GM18867 (cell line): ENCODE measurements at regions not wholly inside any gene's neighbourhood (a gene's known extent, or its start where the extent isn't known, plus 50 kb on each side); places are given as distances from the start of the nearest gene placed in this dataset.

ENCODE experiments used
- ATAC-seq: cut with Tn5 transposase; IDR thresholded peaks from one replicate; pipeline ENCODE4 v1.9.1; 2021; ENCODE audit warnings: mild to moderate bottlenecking, moderate library complexity; ENCODE audit not compliant: unreplicated experiment

DNA sequence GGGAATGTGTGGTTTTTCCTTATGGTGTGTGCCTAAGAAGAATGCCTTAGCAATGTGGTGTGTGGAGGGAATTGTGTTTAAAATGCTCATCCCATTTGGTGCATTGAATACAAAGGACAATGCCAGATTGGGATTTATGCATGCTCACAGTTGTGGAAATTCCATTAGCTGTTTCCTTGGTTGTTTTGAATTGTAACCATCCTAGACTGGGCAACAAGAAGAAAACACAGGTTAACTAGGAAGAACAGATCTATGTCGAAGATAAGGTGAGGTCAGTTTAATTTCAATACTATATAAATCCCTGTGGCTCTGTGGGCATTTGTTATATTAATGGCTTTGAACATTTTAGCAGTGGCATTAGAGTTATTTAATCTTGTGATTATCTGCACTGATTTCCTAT is 266.8 kb downstream of the MAT2B start:
- ATAC-seq: no peak

DNA sequence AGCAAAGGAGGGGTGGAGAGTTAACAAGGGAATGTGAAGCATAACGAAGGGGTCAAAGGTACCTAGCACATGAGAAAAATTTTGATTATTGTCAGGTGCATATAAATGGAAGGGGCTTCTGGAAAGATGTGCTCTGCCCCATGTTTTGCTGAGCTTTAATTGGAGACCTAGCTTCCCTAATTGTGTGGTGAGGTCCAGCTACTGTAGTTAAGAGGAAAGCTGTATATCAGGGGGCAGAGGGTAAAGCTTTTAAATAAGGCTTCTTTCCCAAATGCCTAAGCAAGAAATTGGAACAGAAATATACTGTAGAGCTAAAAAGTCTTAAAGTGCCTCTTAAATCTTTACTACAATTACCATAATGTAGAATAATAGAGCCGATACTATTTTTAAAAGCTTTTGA is 267.2 kb downstream of the MAT2B start:
- no peak for ATAC-seq

DNA sequence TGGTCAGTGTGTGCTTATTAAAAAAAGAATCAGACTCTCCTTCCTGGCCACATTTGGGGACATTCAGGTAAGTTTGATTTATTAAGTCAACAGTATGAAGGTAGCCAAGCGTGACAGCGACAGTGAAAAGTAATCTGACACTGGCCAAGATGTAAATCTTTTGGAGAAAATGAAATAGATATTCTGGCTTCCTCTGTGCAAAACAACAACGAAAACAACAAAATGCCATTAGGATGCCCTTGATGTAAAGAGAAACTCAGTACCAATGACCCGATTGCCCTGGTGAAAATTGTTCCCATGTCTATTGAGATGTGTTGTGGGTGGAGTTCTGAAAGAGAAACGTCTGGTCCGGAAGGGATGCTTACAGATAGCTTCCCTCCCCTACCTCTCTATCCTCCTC is 267.8 kb downstream of the MAT2B start:
- ATAC-seq: no peak

DNA sequence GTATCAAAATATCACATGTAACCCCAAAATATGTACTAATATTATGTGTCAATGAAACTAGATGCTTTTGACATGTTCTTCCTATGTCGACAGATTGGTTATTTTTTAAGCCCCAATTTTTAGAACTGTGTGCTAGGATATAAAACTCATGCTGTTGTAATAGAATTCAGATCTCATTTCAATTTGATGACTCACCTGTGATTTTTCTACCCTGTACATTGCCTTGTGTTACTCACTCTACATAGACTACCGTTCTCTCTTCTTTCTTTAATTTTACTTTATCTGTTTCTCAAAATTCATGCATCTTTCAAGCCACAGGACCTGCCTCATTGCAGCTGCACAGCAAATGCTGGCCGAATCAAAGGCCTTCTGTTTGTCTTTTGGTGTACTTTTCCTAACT is 284.5 kb downstream of the MAT2B start:
- ATAC-seq: no peak

DNA sequence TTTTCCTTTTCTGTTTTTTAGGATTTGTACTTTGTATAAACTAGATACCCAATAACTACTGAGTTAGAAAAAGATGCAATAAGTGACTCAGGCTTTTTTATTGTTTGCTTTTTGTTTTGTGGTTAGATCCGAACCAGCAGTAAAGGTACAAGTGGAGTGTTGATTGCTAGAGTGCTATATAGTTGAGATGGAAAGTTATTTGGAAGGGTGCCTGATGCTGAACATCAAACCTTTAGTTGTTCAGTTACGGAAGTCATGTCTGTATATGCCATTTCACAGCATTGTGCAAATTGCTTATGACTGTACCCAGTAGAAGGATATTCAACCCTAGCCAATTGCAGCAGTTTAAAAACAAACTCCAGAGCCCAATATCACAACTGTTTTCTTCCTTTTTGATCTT is 285.1 kb downstream of the MAT2B start:
- no peak for ATAC-seq

DNA sequence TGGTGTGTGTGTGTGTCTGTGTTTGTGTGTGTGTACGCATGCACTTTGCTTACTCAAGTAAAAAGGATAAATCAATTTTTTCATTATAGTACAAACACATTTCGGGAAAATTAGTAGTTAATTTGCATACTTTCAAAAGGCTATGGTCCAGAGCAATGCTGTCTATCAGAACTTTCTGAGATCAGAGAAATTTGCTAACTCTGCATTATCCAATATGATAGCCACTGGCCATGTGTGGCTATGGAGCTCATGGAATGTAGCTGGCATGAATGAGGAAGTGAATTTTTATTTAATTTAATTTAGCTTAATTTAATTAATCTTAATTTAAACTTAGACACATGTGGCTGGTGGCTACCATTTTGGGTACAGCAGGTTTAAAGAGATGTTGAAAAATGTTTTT is 289.6 kb downstream of the MAT2B start:
- no peak for ATAC-seq

- ATAC-seq: no peak
These were observed 302.4 kb downstream of the MAT2B start for GRCh38 chr5:163807781-163808180.

GRCh38 chr5:163809473-163809872 is 304.1 kb downstream of the MAT2B start:
- ATAC-seq: no peak

GRCh38 chr5:163813900-163814299 is 308.5 kb downstream of the MAT2B start:
- no peak for ATAC-seq

GRCh38 chr5:163815240-163815791 is 309.9 kb downstream of the MAT2B start:
- ATAC-seq: no peak

- ATAC-seq: no peak
These were observed 315.7 kb downstream of the MAT2B start for GRCh38 chr5:163821142-163821541.

GRCh38 chr5:163822548-163822947 is 317.1 kb downstream of the MAT2B start:
- no peak for ATAC-seq

- ATAC-seq: no peak
These were observed 320.2 kb downstream of the MAT2B start for GRCh38 chr5:163825661-163826060.

DNA sequence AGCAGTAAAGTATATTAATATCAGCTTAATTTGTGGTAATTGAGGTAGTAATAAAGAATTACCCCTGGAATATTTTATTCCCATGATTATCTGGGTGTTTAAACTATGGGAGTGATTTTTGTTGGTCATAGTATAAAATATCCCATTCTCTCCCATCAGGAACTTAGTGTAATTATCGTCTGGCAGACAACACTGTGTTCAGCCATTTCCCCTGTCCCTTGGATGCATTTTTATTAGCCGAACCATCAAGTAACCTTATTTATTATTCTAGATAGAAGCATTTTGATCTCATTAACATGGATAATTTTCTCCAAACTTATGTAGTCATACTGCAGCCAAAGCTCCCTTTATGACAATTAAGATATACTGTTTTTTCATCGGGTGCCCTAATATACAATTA is 320.8 kb downstream of the MAT2B start:
- no peak for ATAC-seq

- no peak for ATAC-seq
These were observed 326.7 kb downstream of the MAT2B start for GRCh38 chr5:163832155-163832554.

DNA sequence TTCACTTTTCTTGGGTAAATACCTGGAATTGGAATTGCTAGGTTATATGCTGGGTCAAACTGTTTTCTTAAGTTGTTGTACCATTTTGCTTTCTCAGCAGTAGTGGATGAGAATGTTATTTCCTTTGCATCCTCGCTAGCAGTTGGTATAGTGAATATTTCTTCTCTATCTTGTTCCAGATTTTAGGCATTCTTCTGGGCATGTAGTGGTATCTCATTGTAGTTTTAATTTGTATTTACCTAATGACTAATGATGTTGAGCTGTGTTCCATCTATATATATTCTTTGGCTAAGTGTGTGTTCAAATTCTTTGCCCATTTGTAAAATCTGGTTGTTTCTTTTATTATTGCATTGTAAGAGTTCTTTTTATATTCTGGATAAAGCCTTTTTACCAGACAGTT is 333.3 kb downstream of the MAT2B start:
- ATAC-seq: no peak

DNA sequence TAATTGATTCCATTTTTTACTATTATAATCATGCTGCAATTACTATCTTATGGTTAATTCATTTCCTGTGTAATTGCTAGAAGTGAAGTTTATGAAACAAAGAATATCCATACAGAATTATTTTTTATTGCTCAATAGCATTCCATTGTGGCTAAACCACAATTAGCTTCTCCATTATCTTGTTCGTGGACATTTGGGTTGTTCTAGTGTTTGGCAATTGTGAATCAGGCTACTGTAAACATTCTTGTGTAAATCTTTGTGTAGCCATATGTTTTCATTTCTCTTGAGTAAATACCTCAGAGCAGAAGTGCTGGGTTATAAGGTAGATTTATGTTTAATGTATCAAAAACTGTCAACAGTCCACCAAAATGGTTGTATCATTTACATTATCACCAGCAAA is 341.1 kb downstream of the MAT2B start:
- ATAC-seq: no peak

DNA sequence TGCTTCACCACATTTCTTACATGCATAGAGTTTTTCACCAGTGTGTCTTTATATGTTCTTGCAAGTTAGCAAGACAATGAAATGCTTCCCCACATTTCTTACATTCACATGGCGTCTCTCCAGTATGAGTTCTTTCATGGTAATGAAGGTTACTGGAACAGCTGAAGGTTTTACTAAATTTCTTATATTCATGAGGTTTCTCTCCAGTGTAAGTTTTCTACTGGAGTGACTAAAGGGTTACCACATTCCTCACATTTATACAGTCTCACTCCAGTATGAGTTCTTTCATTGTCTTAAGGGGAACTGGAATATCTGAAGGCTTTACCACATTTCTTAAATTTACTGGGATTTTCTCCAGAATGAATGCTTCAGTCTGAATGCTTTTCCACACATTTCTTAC is 350.3 kb downstream of the MAT2B start:
- ATAC-seq: no peak

DNA sequence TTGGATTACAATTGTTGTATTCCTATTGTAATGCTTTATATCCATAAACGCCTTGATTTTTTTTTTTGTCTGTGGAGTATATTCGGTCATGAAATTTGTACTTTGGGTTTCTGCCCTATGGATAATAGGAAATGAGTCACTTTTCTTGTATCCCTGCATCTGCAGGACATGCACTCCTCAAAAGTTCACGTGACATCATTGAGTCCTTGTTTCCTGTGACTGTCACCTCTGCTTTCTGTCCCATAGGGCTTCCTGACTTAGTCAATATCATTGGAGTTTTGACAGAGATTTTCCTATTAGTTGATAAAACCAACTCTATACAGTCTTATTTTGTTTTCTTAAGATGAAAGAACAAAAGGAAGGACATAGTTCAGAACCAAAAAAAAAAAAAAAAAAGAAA is 356.3 kb downstream of the MAT2B start:
- no peak for ATAC-seq

DNA sequence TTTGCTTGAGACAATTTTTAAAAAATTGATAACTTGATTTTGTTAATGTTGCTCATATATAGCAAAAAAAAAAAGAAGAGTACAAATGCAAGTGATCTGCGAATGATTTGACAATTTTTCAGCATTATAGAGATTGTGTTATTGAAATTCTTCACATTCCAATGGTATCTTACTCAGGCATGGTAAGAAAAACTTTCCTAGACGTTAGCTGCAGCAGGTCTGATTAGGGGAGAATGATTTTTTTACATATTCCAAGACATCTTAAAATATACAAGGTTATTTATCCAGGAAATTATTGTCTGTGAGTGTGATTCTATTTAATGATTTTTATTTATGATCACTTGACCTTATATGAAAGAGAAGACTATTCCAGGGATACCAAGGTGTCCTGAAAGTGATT is 361.9 kb downstream of the MAT2B start:
- ATAC-seq: no peak

GRCh38 chr5:163867738-163868137 is 362.3 kb downstream of the MAT2B start:
- no peak for ATAC-seq

GRCh38 chr5:163869581-163869980 is 364.2 kb downstream of the MAT2B start:
- no peak for ATAC-seq

GRCh38 chr5:163870441-163870840 is 365.0 kb downstream of the MAT2B start:
- ATAC-seq: no peak

GRCh38 chr5:163874431-163874830 is 369.0 kb downstream of the MAT2B start:
- ATAC-seq: no peak
